Parathyroid adenoma (tissue), 2 donors: ENCODE measurements at regions not wholly inside any gene's neighbourhood (a gene's known extent, or its start where the extent isn't known, plus 50 kb on each side); places are given as distances from the start of the nearest gene placed in this dataset.
"Not testable (repeated sequence)": the region's sequence is repeated elsewhere in the genome, so short reads cannot be mapped to it uniquely, and the experiment has no call there.

Experiments used
- H2AFZ ChIP-seq: fragments of 300-600 bp; sonication (generic); one replicate; pipeline ENCODE4 v1.7.0; 2017; ENCODE audit warnings: antibody characterized with exemption, mild to moderate bottlenecking
- H3K27ac ChIP-seq: fragments of 300-600 bp; sonication (generic); one replicate; pipeline ENCODE4 v1.7.0; 2017
- H3K27me3 ChIP-seq: fragments of 300-600 bp; sonication (generic); one replicate; pipeline ENCODE4 v1.7.0; 2017; ENCODE audit warnings: low read length; ENCODE audit not compliant: control insufficient read depth, insufficient read depth
- H3K36me3 ChIP-seq: fragments of 300-600 bp; sonication (generic); one replicate; pipeline ENCODE4 v1.7.0; 2017; ENCODE audit warnings: low read length; ENCODE audit not compliant: control insufficient read depth, insufficient read depth
- H3K4me1 ChIP-seq: fragments of 300-600 bp; sonication (generic); one replicate; pipeline ENCODE4 v1.7.0; 2017; ENCODE audit warnings: control low read depth
- H3K4me2 ChIP-seq: fragments of 300-600 bp; sonication (generic); one replicate; pipeline ENCODE4 v1.7.0; 2017; ENCODE audit warnings: low read length
- H3K4me3 ChIP-seq: fragments of 300-600 bp; sonication (generic); one replicate; pipeline ENCODE4 v1.7.0; 2017; ENCODE audit warnings: low read depth, low read length
- H3K79me2 ChIP-seq: fragments of 300-600 bp; sonication (generic); one replicate; pipeline ENCODE4 v1.7.0; 2017; ENCODE audit warnings: control low read depth
- H3K9ac ChIP-seq: fragments of 300-600 bp; sonication (generic); one replicate; pipeline ENCODE4 v1.7.0; 2017; ENCODE audit warnings: mild to moderate bottlenecking
- H3K9me3 ChIP-seq: fragments of 300-600 bp; sonication (generic); one replicate; pipeline ENCODE4 v1.7.0; 2017; ENCODE audit warnings: low read length; ENCODE audit not compliant: control insufficient read depth
- TF ChIP-seq, protein P1 (sequence below): fragments of 300-600 bp; sonication (generic); IDR thresholded peaks from one replicate; pipeline ENCODE4 v1.7.0; 2017; ENCODE audit warnings: antibody characterized with exemption, mild to moderate bottlenecking
- donor health status: primary hyperparathyroidism.

DNA sequence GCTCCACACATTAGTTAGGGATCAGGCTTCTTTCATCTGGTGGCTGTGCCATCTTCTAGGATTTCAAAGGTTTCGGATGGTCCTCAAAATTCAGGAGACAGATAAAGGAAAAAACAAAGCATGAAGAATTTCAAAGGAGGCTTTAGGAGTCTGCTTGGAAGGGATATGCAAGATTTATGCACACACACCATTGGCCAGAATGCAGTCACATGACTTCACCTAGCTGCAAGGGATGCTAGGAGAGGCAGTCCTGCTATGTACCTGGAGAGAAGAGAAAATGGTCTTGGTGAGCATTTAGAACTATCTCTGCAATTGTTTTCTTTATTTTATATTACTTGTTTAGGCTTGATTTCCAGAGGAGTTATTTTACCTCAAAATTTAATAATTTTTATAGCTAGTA is 174.6 kb downstream of the PCTP start:
- H3K9me3 ChIP-seq: no peaks in the 10 kb centered on the region
- H3K4me3 ChIP-seq: no peak overlapping the region
- H2AFZ ChIP-seq: no peak overlapping the region
- TF ChIP-seq, protein P1, sequence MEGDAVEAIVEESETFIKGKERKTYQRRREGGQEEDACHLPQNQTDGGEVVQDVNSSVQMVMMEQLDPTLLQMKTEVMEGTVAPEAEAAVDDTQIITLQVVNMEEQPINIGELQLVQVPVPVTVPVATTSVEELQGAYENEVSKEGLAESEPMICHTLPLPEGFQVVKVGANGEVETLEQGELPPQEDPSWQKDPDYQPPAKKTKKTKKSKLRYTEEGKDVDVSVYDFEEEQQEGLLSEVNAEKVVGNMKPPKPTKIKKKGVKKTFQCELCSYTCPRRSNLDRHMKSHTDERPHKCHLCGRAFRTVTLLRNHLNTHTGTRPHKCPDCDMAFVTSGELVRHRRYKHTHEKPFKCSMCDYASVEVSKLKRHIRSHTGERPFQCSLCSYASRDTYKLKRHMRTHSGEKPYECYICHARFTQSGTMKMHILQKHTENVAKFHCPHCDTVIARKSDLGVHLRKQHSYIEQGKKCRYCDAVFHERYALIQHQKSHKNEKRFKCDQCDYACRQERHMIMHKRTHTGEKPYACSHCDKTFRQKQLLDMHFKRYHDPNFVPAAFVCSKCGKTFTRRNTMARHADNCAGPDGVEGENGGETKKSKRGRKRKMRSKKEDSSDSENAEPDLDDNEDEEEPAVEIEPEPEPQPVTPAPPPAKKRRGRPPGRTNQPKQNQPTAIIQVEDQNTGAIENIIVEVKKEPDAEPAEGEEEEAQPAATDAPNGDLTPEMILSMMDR: no peak
- no peaks in the 10 kb centered on the region for H3K36me3 ChIP-seq
- H3K27me3 ChIP-seq: no peaks in the 10 kb centered on the region
- H3K4me1 ChIP-seq: no peaks in the 10 kb centered on the region
- H3K79me2 ChIP-seq: no peaks in the 10 kb centered on the region
- no peak overlapping the region for H3K9ac ChIP-seq
- H3K27ac ChIP-seq: no peak overlapping the region
- H3K4me2 ChIP-seq: no peak overlapping the region

DNA sequence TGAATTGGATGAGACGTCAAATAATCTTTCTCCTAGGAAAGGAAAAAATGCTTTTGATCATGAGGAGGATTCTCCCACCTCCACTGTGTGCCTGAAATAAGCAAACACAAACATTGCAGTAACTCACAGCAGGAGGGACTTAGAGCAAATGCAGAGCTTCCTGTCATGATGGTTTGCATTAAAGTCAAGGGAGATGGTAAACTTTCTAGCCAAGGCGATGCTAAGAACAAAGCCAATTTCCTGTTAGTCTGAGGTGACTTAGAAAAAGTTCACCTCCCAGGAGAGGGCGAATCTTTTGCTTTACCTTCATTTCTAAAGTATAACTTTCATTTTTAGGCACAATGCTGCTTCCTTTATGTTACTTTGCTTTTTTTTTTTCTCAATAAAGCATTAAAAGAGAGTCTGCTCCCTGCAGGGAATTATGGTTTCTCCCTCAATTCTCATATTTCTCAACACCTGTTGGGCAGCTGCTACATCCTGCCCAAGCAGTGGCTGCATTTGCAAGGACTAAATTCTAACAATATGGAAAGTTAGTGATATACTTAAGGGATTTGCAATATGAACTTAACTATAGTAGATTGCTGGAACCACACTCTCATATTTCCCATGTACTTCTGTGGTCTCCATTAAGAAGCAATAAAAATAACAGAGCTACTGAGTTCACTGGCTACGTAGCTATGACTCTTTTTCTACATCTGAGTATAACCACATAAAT is 175.6 kb downstream of the PCTP start:
- Histone ChIP-seq H3K27me3 (no peaks in the 10 kb centered on the region), H3K4me1 (no peaks in the 10 kb centered on the region), H3K27ac (no peak overlapping the region), H3K4me2 (no peak overlapping the region), H3K9me3 (no peaks in the 10 kb centered on the region), H3K79me2 (no peaks in the 10 kb centered on the region), H2AFZ (no peak overlapping the region), H3K36me3 (no peaks in the 10 kb centered on the region), H3K9ac (no peak overlapping the region), H3K4me3 (no peak overlapping the region)
- TF ChIP-seq, protein P1: no peak

DNA sequence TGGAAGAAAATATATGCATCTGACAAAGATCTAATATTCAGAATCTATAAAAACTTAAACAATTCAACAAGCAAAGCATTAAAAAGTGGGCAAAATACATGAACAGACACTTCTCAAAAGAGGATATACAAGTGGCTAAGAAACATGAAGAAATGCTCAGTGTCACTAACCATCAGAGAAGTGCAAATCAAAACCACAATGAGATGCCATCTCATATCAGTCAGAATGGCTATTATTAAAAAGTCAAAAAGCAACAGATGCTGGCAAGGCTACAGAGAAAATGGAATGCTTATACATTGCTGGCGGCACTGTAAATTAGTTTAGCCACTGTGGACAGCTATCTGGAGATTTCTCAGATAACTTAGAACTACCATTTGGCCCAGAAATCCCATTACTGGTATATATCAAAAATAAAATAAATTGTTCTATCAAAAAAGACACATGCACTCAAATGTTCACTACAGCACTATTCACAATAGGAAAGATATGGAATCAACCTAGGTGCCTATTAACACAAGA is 179.5 kb downstream of the PCTP start:
- no peaks in the 10 kb centered on the region for H3K4me1 ChIP-seq
- H3K9ac ChIP-seq: no peak overlapping the region
- H3K36me3 ChIP-seq: no peaks in the 10 kb centered on the region
- H3K4me3 ChIP-seq: no peak overlapping the region
- no peaks in the 10 kb centered on the region for H3K27me3 ChIP-seq
- no peak overlapping the region for H2AFZ ChIP-seq
- no peaks in the 10 kb centered on the region for H3K9me3 ChIP-seq
- TF ChIP-seq, protein P1: no peak
- H3K4me2 ChIP-seq: no peak overlapping the region
- H3K79me2 ChIP-seq: no peaks in the 10 kb centered on the region
- H3K27ac ChIP-seq: no peak overlapping the region

DNA sequence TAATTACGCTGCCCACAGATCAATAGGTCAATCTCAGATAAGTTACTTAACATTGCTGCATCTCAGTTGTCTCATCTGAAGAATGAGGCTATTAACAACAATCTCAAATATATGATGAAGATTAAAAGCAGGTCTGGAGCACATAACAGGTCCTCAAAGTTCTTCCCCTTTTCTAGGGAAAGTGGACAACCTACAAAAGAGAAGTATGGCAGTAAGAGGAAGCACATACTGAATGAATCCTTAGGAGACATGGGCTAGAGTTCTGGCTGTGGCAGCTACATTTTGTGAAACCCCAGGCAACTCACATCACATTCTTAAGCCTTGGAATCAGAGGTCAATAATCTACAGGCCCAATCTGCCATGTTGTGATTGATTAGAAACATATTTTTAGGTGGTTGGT is 180.6 kb downstream of the PCTP start:
- Histone ChIP-seq H3K79me2 (no peaks in the 10 kb centered on the region), H3K27ac (no peak overlapping the region), H3K36me3 (no peaks in the 10 kb centered on the region), H3K9me3 (no peaks in the 10 kb centered on the region), H3K4me2 (no peak overlapping the region), H2AFZ (no peak overlapping the region), H3K27me3 (no peaks in the 10 kb centered on the region), H3K9ac (no peak overlapping the region), H3K4me3 (no peak overlapping the region), H3K4me1 (no peaks in the 10 kb centered on the region)
- TF ChIP-seq, protein P1: no peak

DNA sequence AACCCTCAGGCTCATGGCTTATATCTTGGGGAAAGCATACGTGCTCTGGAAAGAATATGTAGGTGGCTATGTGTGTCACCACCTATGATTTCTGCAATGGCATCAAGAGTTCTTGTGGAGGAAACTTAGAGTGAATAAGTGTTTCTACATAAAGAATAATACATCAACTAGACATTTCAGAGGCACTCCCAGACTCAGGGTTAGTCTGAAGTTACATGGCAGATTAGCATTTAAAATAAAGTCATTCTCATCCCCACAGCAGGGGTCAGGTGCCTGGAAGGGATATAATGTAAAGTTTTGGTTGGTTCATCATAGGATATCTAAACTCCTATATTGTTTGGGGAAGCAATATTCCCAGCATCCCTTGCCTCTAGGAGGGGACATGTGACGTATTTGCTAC is 182.1 kb downstream of the PCTP start:
- no peaks in the 10 kb centered on the region for H3K27me3 ChIP-seq
- no peaks in the 10 kb centered on the region for H3K4me1 ChIP-seq
- H3K4me2 ChIP-seq: no peak overlapping the region
- no peak overlapping the region for H3K4me3 ChIP-seq
- no peak overlapping the region for H3K9ac ChIP-seq
- no peaks in the 10 kb centered on the region for H3K9me3 ChIP-seq
- H3K27ac ChIP-seq: no peak overlapping the region
- no peaks in the 10 kb centered on the region for H3K79me2 ChIP-seq
- H3K36me3 ChIP-seq: no peaks in the 10 kb centered on the region
- TF ChIP-seq, protein P1: no peak
- no peak overlapping the region for H2AFZ ChIP-seq

DNA sequence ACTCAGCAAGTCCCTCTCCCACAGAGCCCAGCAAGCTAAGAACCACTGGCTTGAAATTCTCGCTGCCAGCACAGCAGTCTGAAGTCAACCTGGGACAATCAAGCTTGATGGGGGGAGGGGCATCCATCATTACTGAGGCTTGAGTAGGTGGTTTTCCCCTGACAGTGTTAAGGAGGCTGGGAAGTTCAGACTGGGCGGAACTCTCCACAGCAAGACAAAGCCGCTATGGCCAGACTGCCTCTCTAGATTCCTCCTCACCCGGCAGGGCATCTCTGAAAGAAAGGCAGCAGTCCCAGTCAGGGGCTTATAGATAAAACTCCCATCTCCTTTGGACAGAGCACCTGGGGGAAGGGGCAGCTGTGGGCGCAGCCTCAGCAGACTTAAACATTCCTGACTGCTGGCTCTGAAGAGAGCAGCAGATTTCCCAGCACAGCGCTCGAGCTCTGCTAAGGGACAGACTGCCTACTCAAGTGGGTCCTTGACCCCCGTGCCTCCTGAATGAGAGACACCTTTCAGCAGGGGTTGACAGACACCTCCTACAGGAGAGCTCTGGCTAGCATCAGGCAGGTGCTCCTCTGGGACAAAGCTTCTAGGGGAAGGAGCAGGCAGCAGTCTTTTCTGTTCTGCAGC is 188.4 kb downstream of the PCTP start:
- not testable (repeated sequence) for H3K9me3 ChIP-seq, H3K27me3 ChIP-seq, H3K27ac ChIP-seq, H3K9ac ChIP-seq, H3K4me2 ChIP-seq, H3K4me3 ChIP-seq, H3K4me1 ChIP-seq, H2AFZ ChIP-seq, H3K36me3 ChIP-seq, H3K79me2 ChIP-seq
